ENCODE measurements at regions not wholly inside any gene's neighbourhood (a gene's known extent, or its start where the extent isn't known, plus 50 kb on each side); places are given as distances from the start of the nearest gene placed in this dataset.
"Not testable (repeated sequence)": the region's sequence is repeated elsewhere in the genome, so short reads cannot be mapped to it uniquely, and the experiment has no call there.

DNA sequence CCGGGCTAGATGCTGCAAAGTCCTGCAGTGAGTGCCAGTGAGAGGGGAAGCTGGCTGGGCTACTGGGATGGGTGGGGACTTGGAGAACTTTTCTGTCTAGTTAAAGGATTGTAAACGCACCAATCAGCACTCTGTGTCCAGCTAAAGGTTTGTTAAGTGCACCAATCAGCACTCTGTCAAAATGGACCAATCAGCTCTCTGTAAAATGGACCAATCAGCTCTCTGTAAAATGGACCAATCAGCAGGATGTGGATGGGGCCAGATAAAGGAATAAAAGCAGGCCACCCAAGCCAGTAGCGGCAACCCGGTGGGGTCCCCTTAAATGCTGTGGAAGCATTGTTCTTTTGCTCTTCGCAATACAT lies 318.2 kb downstream of the RAPGEF2 start:
- not testable (repeated sequence) for TF ChIP-seq POLR2A (IDR thresholded peaks at IDR 0.05; ENCODE audit: low read length); GATA1 (IDR thresholded peaks at IDR 0.05; ENCODE audit: low read depth, low read length)

All from erythroblast (primary cell).